Activated CD4-positive, alpha-beta T cell treated with anti-CD3 and anti-CD28 coated beads for 4 hours (primary cell): ENCODE measurements at regions not wholly inside any gene's neighbourhood (a gene's known extent, or its start where the extent isn't known, plus 50 kb on each side); places are given as distances from the start of the nearest gene placed in this dataset.

Experiments
- DNase-seq, 2 donors: peaks; one replicate each; pipeline ENCODE4 v3.0.0-alpha.2; 2020

- DNase-seq, result no peak
These were observed 310.8 kb downstream of the BCL11B start for GRCh38 chr14:98961191-98961590.

- DNase-seq, result no peak
These were observed 309.9 kb downstream of the BCL11B start for GRCh38 chr14:98962118-98962517.

DNA sequence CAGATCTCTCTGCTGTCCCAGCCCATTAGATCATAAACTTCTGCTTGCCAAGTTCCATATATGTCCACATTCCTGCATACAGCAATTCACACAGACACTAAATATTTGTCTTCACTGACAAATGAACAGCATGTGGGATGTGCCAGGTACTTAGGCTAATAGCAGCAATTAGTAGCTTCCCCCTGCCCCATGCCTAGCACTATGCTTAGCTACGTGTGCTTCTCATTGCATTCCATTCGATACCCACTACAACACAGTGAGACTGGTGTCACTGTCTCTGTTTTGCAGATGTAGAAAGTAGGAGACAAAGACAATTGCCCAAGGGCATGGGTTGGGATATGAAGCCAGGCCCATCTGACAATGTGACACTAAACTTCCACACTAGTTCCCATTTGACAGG is 308.4 kb downstream of the BCL11B start:
- DNase-seq, result no peak

- DNase-seq, result no peak
These were observed 307.8 kb downstream of the BCL11B start for GRCh38 chr14:98964171-98964570.

DNA sequence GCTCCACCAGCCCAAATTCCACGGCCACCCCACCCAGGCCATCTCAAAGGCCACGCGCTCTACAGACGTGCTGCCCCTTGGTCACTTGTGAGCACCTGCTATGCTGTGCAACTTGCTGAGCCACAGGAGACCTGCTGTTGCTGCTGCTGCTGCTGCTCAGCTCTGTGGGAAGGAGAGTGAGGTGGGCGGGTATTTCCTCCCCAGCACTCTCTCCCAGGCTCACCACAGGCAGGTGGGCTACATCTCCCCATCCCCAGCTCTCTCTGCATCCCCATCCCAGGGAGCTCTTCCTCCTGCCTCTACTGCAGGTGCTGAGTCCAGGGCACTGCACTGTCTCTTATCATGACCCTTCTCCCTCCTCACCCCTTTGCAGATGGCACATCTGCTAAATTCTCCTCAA is 306.9 kb downstream of the BCL11B start:
- no peak for DNase-seq

- DNase-seq, result no peak
These were observed 306.0 kb downstream of the BCL11B start for GRCh38 chr14:98966016-98966415.

GRCh38 chr14:98966475-98967162 is 305.4 kb downstream of the BCL11B start:
- DNase-seq, result no peak

- no peak for DNase-seq
These were observed 297.9 kb downstream of the BCL11B start for GRCh38 chr14:98974113-98974512.

GRCh38 chr14:98976271-98976670 is 295.7 kb downstream of the BCL11B start:
- no peak for DNase-seq

- DNase-seq, result no peak
These were observed 294.5 kb downstream of the BCL11B start for GRCh38 chr14:98977451-98977850.

DNA sequence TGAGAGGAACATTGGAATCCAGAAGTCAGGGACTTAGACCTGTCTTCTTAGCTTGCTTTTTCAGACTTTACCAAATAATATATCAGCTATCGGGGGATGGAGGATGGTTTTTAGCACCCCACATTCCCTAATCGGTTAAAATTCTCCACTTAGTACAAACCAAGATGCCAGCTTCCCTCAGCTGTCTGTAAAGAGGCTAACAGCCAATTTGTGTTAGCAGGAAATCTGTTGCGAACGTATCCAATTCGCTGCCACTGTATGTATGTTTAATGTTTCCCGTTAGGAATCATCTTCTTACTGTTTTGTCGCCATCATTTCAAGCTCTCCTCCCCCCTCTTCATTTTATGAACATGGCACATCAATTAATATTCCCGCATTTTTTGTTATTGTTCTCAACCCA is 289.0 kb downstream of the BCL11B start:
- DNase-seq, result no peak

DNA sequence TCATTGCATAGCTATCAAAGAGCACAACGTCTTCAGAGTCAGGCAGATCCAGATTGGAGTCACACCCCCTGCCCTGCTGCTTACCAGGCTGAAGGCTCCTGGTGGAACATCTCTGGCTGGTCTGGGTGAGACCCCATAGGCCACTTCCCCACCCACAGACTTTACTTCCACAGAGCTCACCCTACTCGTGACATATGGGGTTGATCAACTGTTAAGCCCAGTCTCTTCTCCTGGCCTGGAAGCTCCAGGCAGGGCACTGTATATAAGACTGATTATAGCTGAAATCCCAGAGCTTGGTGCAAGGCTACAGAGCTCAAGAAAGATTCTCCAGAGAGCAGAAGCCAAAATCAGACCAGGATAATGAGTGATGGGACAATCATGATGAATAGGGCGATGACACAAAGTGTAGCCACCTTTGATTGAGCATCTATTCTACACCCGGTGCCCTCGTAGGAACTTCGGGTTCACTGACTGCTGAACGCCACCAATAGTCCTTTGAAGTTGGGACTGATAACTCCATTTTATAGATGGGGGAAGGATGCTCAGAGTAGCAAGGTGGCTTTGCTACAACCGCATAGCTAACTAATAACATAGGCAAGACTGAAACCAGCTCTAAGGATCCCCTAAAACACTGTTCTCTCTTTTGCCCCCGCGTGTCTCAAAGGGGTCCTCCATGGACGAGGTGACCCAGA is 287.8 kb downstream of the BCL11B start:
- DNase-seq, result no peak

- peak; percentile 62 to 64 for DNase-seq
These were observed 287.3 kb downstream of the BCL11B start for GRCh38 chr14:98984719-98985041.

DNA sequence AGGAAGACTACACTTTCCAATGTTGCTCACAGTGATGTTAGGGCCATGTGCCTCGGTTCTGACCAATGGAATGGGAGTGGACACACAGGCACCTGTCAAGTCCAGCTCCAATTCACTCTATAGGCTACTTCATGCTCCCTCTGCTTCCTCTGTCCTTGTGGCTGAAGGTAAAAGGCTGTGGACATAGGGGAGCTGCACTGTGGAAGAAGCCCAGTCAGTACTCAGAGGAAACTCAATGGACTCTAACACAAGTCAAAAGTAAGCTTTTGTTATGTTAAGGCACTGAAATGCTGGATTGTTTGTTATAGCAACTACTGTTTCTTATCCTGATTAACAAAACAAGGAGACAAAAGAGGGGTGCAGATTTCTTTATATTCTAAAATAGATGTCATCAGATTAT is 278.2 kb downstream of the BCL11B start:
- DNase-seq, result no peak

- DNase-seq, result no peak
These were observed 277.4 kb downstream of the BCL11B start for GRCh38 chr14:98994561-98994960.

GRCh38 chr14:98997526-98998205 is 274.3 kb downstream of the BCL11B start:
- no peak for DNase-seq

- no peak for DNase-seq
These were observed 272.7 kb downstream of the BCL11B start for GRCh38 chr14:98999345-98999744.

DNA sequence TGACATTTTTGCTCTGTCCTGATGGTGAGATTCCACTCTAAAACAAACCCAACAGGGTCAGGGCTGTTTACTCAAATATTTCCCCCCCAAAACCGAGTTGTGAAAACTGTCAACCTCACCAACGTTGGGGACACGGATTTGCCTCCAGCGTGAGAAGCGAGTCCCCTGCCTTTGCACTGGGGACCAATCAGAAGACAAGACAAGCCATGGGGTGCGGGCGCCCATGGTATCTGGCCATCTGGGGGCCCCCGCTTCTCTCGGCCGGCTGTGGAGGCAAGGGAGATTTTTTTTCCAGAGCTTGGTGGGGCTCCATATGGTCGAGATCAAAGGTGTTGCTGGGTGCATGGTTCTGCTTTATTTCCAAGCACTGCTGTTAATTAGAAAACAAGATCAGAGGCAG is 272.1 kb downstream of the BCL11B start:
- DNase-seq, result no peak

- DNase-seq, result no peak
These were observed 270.8 kb downstream of the BCL11B start for GRCh38 chr14:99001241-99001640.

GRCh38 chr14:99003646-99004045 is 268.4 kb downstream of the BCL11B start:
- no peak for DNase-seq

GRCh38 chr14:99004112-99004511 is 267.9 kb downstream of the BCL11B start:
- DNase-seq, result no peak

DNA sequence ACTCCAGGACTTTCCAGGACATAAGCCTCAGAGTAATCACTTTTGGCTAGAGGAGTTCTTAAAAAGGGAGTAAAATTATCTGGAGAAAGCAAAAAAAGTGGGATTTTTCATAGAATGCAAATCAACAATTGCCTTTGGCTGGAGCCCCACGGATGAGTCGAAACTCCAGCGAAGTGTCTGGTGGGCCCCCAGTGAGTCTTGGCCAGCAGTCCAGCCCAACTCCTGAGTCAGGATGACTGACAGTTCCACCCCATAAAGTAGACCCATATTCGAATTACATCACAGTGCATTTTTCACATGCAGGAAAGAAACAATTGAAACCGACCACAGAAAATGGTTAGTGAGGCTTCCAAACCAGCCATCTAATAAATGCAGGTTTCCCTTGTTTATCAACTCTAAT is 265.7 kb downstream of the BCL11B start:
- DNase-seq, result no peak

GRCh38 chr14:99007795-99008194 is 264.2 kb downstream of the BCL11B start:
- no peak for DNase-seq

DNA sequence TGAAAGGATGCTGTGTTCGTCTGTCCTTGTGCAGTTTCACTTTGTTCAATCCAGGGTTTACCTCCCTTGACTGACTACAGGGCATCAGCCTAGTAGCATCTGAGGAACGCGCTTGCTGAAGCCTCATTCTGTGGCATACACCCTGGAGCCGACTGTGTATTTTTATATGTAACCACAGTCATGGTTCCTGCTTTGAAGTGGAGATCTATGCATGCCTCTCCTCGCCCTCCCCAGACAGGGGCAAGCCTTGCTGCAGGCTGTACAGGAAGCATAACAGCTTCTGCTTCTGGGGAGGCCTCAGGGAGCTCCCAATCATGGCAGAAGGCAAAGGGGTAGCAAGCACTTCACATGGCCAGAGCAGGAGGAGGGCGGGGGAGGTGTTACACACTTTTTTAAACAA is 262.1 kb downstream of the BCL11B start:
- no peak for DNase-seq
